Peyer's patch (tissue), 4 donors: ENCODE measurements at regions not wholly inside any gene's neighbourhood (a gene's known extent, or its start where the extent isn't known, plus 50 kb on each side); places are given as distances from the start of the nearest gene placed in this dataset.

ENCODE experiments used
- POLR2A ChIP-seq, 2 donors: fragments of 450-650 bp; IDR thresholded peaks; one replicate each; pipeline ENCODE4 v1.5.1; 2017; ENCODE audit warnings: antibody characterized with exemption in 2 of 2, mild to moderate bottlenecking in 2 of 2, moderate library complexity in 2 of 2
- TF ChIP-seq, protein P1 (sequence below), 6 experiments: fragments of 450-650 bp in 4 of 6; fragments of 200-600 bp in 2 of 6; sonication (generic) in 1 of 6; IDR thresholded peaks; one replicate each; pipeline ENCODE4 v1.5.1; 2017 to 2019; ENCODE audit warnings: antibody characterized with exemption in 6 of 6, mild to moderate bottlenecking in 3 of 6, moderate library complexity in 1 of 6

DNA sequence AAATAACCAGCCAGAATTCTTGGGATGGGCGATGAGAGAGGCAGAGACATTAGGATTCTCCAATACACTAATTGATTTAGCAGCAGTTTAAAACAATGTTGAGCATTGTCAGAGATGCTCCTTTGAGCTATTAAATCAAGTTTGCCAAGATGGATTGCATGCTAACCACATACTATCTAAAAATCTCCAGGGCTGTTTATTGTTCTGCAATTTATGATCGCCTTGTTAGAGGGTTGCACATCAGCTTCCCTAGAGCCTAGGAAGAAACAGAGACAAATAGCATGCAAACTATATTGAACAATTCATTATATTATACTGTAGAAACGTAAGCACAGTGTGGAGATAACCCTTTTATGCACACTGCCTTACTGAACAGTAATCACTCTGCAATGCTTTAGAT is 599.9 kb downstream of the SOX5 start:
- TF ChIP-seq, protein P1, sequence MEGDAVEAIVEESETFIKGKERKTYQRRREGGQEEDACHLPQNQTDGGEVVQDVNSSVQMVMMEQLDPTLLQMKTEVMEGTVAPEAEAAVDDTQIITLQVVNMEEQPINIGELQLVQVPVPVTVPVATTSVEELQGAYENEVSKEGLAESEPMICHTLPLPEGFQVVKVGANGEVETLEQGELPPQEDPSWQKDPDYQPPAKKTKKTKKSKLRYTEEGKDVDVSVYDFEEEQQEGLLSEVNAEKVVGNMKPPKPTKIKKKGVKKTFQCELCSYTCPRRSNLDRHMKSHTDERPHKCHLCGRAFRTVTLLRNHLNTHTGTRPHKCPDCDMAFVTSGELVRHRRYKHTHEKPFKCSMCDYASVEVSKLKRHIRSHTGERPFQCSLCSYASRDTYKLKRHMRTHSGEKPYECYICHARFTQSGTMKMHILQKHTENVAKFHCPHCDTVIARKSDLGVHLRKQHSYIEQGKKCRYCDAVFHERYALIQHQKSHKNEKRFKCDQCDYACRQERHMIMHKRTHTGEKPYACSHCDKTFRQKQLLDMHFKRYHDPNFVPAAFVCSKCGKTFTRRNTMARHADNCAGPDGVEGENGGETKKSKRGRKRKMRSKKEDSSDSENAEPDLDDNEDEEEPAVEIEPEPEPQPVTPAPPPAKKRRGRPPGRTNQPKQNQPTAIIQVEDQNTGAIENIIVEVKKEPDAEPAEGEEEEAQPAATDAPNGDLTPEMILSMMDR (IDR thresholded peaks at IDR 0.05) = no peak
- no peak for TF ChIP-seq POLR2A (IDR thresholded peaks at IDR 0.05)
